Activated CD8-positive, alpha-beta memory T cell treated with anti-CD3 and anti-CD28 coated beads, Interleukin-2, amount 50 U/mL, for 4 hours (primary cell): ENCODE measurements at regions not wholly inside any gene's neighbourhood (a gene's known extent, or its start where the extent isn't known, plus 50 kb on each side); places are given as distances from the start of the nearest gene placed in this dataset.

Experiments used
- DNase-seq: peaks from one replicate; pipeline ENCODE4 v3.0.0-alpha.2; 2020

- DNase-seq, result no peak
These were observed 92.2 kb downstream of the LINGO1 start for GRCh38 chr15:77540312-77541060.

GRCh38 chr15:77538793-77539497 is 93.8 kb downstream of the LINGO1 start:
- no peak for DNase-seq

GRCh38 chr15:77538027-77538451 is 94.7 kb downstream of the LINGO1 start:
- no peak for DNase-seq

- DNase-seq, result no peak
These were observed 95.7 kb downstream of the LINGO1 start for GRCh38 chr15:77537006-77537405.

- no peak for DNase-seq
These were observed 96.9 kb downstream of the LINGO1 start for GRCh38 chr15:77535845-77536244.
